ENCODE measurements at regions not wholly inside any gene's neighbourhood (a gene's known extent, or its start where the extent isn't known, plus 50 kb on each side); places are given as distances from the start of the nearest gene placed in this dataset.

- ChIA-PET POLR2A (no interaction called here), CTCF (no interaction called here)
- intact Hi-C loops (cut with micrococcal nuclease): no loop called here
- Mint-ChIP-seq H3K9me3 (no peaks in the 10 kb centered on the region), H3K27me3 (no peaks in the 10 kb centered on the region), H3K36me3 (ENCODE audit: low read depth) (no peaks in the 10 kb centered on the region), H3K4me3 (no peak overlapping the region), H3K27ac (no peak overlapping the region), H3K4me1 (no peaks in the 10 kb centered on the region)
- DNase-seq (no peak), ATAC-seq (ENCODE audit: low read depth) (no peak)
- no peak for TF ChIP-seq CTCF (IDR thresholded peaks at IDR 0.05)
These were observed 161.7 kb upstream of the DUSP10 start for GRCh38 chr1:221903594-221903993.

GRCh38 chr1:221902961-221903360, 161.1 kb upstream of the DUSP10 start:
- intact Hi-C loops (cut with micrococcal nuclease): no loop called here
- Mint-ChIP-seq H3K4me1 (no peaks in the 10 kb centered on the region), H3K27me3 (no peaks in the 10 kb centered on the region), H3K27ac (no peak overlapping the region), H3K36me3 (ENCODE audit: low read depth) (no peaks in the 10 kb centered on the region), H3K9me3 (no peaks in the 10 kb centered on the region), H3K4me3 (no peak overlapping the region)
- no peak for TF ChIP-seq CTCF (IDR thresholded peaks at IDR 0.05)
- no peak for ATAC-seq (ENCODE audit: low read depth)
- DNase-seq: no peak
- CTCF ChIA-PET: no interaction called here
- POLR2A ChIA-PET: no interaction called here

- intact Hi-C loops (cut with micrococcal nuclease): no loop called here
- no peak overlapping the region for H3K4me3 Mint-ChIP-seq
- no peaks in the 10 kb centered on the region for H3K9me3 Mint-ChIP-seq
- TF ChIP-seq CTCF (IDR thresholded peaks at IDR 0.05): no peak
- no peak for ATAC-seq (ENCODE audit: low read depth)
- no peaks in the 10 kb centered on the region for H3K4me1 Mint-ChIP-seq
- ChIA-PET POLR2A (no interaction called here), CTCF (no interaction called here)
- no peak for DNase-seq
- no peak overlapping the region for H3K27ac Mint-ChIP-seq
- H3K27me3 Mint-ChIP-seq: no peaks in the 10 kb centered on the region
- H3K36me3 Mint-ChIP-seq (ENCODE audit: low read depth): no peaks in the 10 kb centered on the region
These were observed 158.8 kb upstream of the DUSP10 start for GRCh38 chr1:221900678-221901077.

GRCh38 chr1:221897321-221897721, 155.4 kb upstream of the DUSP10 start:
- no peak for ATAC-seq (ENCODE audit: low read depth)
- no peaks in the 10 kb centered on the region for H3K9me3 Mint-ChIP-seq
- no peaks in the 10 kb centered on the region for H3K36me3 Mint-ChIP-seq (ENCODE audit: low read depth)
- H3K4me1 Mint-ChIP-seq: no peaks in the 10 kb centered on the region
- H3K27me3 Mint-ChIP-seq: no peaks in the 10 kb centered on the region
- ChIA-PET POLR2A (interaction anchor here (0.6 kb wide), 1 partner anchor 23 kb away, joined by 3 read pairs; no protein-coding TSS in a partner anchor), CTCF (no interaction called here)
- intact Hi-C loops (cut with micrococcal nuclease): loop anchor here (2.0 kb wide), 1 partner anchor 15 kb away; no protein-coding TSS in a partner anchor
- DNase-seq: no peak
- no peak overlapping the region for H3K4me3 Mint-ChIP-seq
- H3K27ac Mint-ChIP-seq: no peak overlapping the region
- no peak for TF ChIP-seq CTCF (IDR thresholded peaks at IDR 0.05)

- H3K9me3 Mint-ChIP-seq: no peaks in the 10 kb centered on the region
- H3K4me1 Mint-ChIP-seq: peaks cover 17% of the 10 kb centered on the region
- no peak overlapping the region for H3K4me3 Mint-ChIP-seq
- H3K27ac Mint-ChIP-seq: no peak overlapping the region
- POLR2A ChIA-PET: interaction anchor here (0.7 to 1.2 kb wide), 3 partner anchors 53 to 150 kb away, joined by 3 read pairs; partner anchors contain the start of gene DUSP10
- intact Hi-C loops (cut with micrococcal nuclease): loop anchor here (1.0 kb wide), 1 partner anchor 414 kb away; no protein-coding TSS in a partner anchor
- no peaks in the 10 kb centered on the region for H3K27me3 Mint-ChIP-seq
- CTCF ChIA-PET: interaction anchor here (0.5 to 1.1 kb wide), 3 partner anchors 150 to 1011 kb away, joined by 3 to 7 read pairs (median 3); partner anchors contain the start of gene DUSP10
- ATAC-seq (ENCODE audit: low read depth) (no peak), DNase-seq (no peak)
- no peak for TF ChIP-seq CTCF (IDR thresholded peaks at IDR 0.05)
- no peaks in the 10 kb centered on the region for H3K36me3 Mint-ChIP-seq (ENCODE audit: low read depth)
These were observed 150.5 kb upstream of the DUSP10 start for GRCh38 chr1:221892301-221892830.
